ENCODE measurements at regions not wholly inside any gene's neighbourhood (a gene's known extent, or its start where the extent isn't known, plus 50 kb on each side); places are given as distances from the start of the nearest gene placed in this dataset.

- no peak for TF ChIP-seq FOXM1 (IDR thresholded peaks at IDR 0.05; ENCODE audit: borderline replicate concordance)
- TF ChIP-seq SP1 (IDR thresholded peaks at IDR 0.05), result no peak
- no peak for TF ChIP-seq ELF4 (IDR thresholded peaks at IDR 0.05)
- no peak for TF ChIP-seq SUZ12 (IDR thresholded peaks at IDR 0.05)
- no peak for TF ChIP-seq PKNOX1 (IDR thresholded peaks at IDR 0.05)
- no peak for TF ChIP-seq ZNF384 (IDR thresholded peaks at IDR 0.05)
- no peak for TF ChIP-seq NFRKB (IDR thresholded peaks at IDR 0.05)
Measured at GRCh38 chr1:232172563-232172962, 457.4 kb downstream of the SIPA1L2 start.
